ENCODE measurements at regions not wholly inside any gene's neighbourhood (a gene's known extent, or its start where the extent isn't known, plus 50 kb on each side); places are given as distances from the start of the nearest gene placed in this dataset.
"Not testable (repeated sequence)": the region's sequence is repeated elsewhere in the genome, so short reads cannot be mapped to it uniquely, and the experiment has no call there.

GRCh38 chr14:105775349-105775923 lies 249.1 kb downstream of the TMEM121 start:
- not testable (repeated sequence) for DNase-seq (ENCODE audit: low read depth in 2 of 2)

GRCh38 chr14:105776112-105776511 lies 249.7 kb downstream of the TMEM121 start:
- not testable (repeated sequence) for DNase-seq (ENCODE audit: low read depth in 2 of 2)

- no peak for DNase-seq (ENCODE audit: low read depth in 2 of 2)
These were observed 250.5 kb downstream of the TMEM121 start for GRCh38 chr14:105776924-105777323.

GRCh38 chr14:105783707-105784106 lies 257.3 kb downstream of the TMEM121 start:
- DNase-seq (ENCODE audit: low read depth in 2 of 2): no peak

GRCh38 chr14:105793836-105794235 lies 267.5 kb downstream of the TMEM121 start:
- DNase-seq (ENCODE audit: low read depth in 2 of 2): no peak

GRCh38 chr14:105797546-105797945 lies 271.2 kb downstream of the TMEM121 start:
- DNase-seq (ENCODE audit: low read depth in 2 of 2): no peak

- DNase-seq (ENCODE audit: low read depth in 2 of 2): no peak
These were observed 279.3 kb downstream of the TMEM121 start for GRCh38 chr14:105805701-105806100.

GRCh38 chr14:105806568-105806967 lies 280.2 kb downstream of the TMEM121 start:
- no peak for DNase-seq (ENCODE audit: low read depth in 2 of 2)

GRCh38 chr14:105817971-105818711 lies 291.8 kb downstream of the TMEM121 start:
- DNase-seq (ENCODE audit: low read depth in 2 of 2): no peak

- no peak for DNase-seq (ENCODE audit: low read depth in 2 of 2)
These were observed 292.3 kb downstream of the TMEM121 start for GRCh38 chr14:105818712-105819005.

- no peak for DNase-seq (ENCODE audit: low read depth in 2 of 2)
These were observed 303.8 kb downstream of the TMEM121 start for GRCh38 chr14:105830171-105830570.

GRCh38 chr14:105836160-105836559 lies 309.8 kb downstream of the TMEM121 start:
- DNase-seq (ENCODE audit: low read depth in 2 of 2): no peak

- no peak for DNase-seq (ENCODE audit: low read depth in 2 of 2)
These were observed 310.3 kb downstream of the TMEM121 start for GRCh38 chr14:105836730-105837129.

- no peak for DNase-seq (ENCODE audit: low read depth in 2 of 2)
These were observed 311.1 kb downstream of the TMEM121 start for GRCh38 chr14:105837349-105838063.

- DNase-seq (ENCODE audit: low read depth in 2 of 2): no peak
These were observed 311.7 kb downstream of the TMEM121 start for GRCh38 chr14:105838107-105838506.

GRCh38 chr14:105838591-105839424 lies 312.4 kb downstream of the TMEM121 start:
- no peak for DNase-seq (ENCODE audit: low read depth in 2 of 2)

GRCh38 chr14:105839425-105840265 lies 313.3 kb downstream of the TMEM121 start:
- DNase-seq (ENCODE audit: low read depth in 2 of 2): no peak

GRCh38 chr14:105840266-105841021 lies 314.1 kb downstream of the TMEM121 start:
- no peak for DNase-seq (ENCODE audit: low read depth in 2 of 2)

- no peak for DNase-seq (ENCODE audit: low read depth in 2 of 2)
These were observed 314.9 kb downstream of the TMEM121 start for GRCh38 chr14:105841022-105842009.
